ENCODE measurements at regions not wholly inside any gene's neighbourhood (a gene's known extent, or its start where the extent isn't known, plus 50 kb on each side); places are given as distances from the start of the nearest gene placed in this dataset.

- DNase-seq (ENCODE audit: extremely low read depth, low read depth): no peak
- TF ChIP-seq, protein P1, sequence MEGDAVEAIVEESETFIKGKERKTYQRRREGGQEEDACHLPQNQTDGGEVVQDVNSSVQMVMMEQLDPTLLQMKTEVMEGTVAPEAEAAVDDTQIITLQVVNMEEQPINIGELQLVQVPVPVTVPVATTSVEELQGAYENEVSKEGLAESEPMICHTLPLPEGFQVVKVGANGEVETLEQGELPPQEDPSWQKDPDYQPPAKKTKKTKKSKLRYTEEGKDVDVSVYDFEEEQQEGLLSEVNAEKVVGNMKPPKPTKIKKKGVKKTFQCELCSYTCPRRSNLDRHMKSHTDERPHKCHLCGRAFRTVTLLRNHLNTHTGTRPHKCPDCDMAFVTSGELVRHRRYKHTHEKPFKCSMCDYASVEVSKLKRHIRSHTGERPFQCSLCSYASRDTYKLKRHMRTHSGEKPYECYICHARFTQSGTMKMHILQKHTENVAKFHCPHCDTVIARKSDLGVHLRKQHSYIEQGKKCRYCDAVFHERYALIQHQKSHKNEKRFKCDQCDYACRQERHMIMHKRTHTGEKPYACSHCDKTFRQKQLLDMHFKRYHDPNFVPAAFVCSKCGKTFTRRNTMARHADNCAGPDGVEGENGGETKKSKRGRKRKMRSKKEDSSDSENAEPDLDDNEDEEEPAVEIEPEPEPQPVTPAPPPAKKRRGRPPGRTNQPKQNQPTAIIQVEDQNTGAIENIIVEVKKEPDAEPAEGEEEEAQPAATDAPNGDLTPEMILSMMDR (IDR thresholded peaks at IDR 0.05; ENCODE audit: low read depth, low read length, missing control alignments): no peak
- H3K4me3 ChIP-seq (replicated peaks; ENCODE audit: low read depth, low read length): no peak overlapping the region
Measured at GRCh38 chr18:72410399-72410798, 133.7 kb downstream of the CBLN2 start.

DNA sequence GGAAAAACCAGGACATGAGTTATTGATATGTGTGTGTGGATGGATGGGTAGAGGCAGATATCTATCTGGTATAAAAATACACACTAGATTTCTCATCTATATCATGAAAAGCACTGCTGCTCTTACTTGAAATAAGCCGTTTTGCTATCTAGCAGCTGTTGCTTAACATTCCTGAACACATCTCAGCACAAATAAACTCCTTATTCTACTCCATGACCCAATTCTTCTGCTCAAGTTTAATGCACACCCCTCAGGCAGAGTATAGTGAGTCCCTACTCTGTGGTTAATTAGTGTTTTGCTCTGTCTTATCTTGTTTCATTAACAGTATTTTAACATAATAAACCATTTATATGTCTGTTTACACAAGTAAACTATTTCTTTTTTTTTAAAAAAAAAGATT lies 134.2 kb downstream of the CBLN2 start:
- no peak overlapping the region for H3K4me3 ChIP-seq (replicated peaks; ENCODE audit: low read depth, low read length)
- TF ChIP-seq, protein P1 (IDR thresholded peaks at IDR 0.05; ENCODE audit: low read depth, low read length, missing control alignments): no peak

GRCh38 chr18:72407048-72407447 lies 137.1 kb downstream of the CBLN2 start:
- no peak for DNase-seq (ENCODE audit: extremely low read depth, low read depth)
- TF ChIP-seq, protein P1 (IDR thresholded peaks at IDR 0.05; ENCODE audit: low read depth, low read length, missing control alignments): no peak
- H3K4me3 ChIP-seq (replicated peaks; ENCODE audit: low read depth, low read length): no peak overlapping the region

More for the DNA sequence above, 134.2 kb downstream of the CBLN2 start:
- DNase-seq (ENCODE audit: extremely low read depth, low read depth): no peak

GRCh38 chr18:72391951-72392350 lies 152.2 kb downstream of the CBLN2 start:
- H3K4me3 ChIP-seq (replicated peaks; ENCODE audit: low read depth, low read length): no peak overlapping the region
- TF ChIP-seq, protein P1 (IDR thresholded peaks at IDR 0.05; ENCODE audit: low read depth, low read length, missing control alignments): no peak
- no peak for DNase-seq (ENCODE audit: extremely low read depth, low read depth)

GRCh38 chr18:72391427-72391826 lies 152.7 kb downstream of the CBLN2 start:
- DNase-seq (ENCODE audit: extremely low read depth, low read depth): no peak
- H3K4me3 ChIP-seq (replicated peaks; ENCODE audit: low read depth, low read length): no peak overlapping the region
- TF ChIP-seq, protein P1 (IDR thresholded peaks at IDR 0.05; ENCODE audit: low read depth, low read length, missing control alignments): no peak

DNA sequence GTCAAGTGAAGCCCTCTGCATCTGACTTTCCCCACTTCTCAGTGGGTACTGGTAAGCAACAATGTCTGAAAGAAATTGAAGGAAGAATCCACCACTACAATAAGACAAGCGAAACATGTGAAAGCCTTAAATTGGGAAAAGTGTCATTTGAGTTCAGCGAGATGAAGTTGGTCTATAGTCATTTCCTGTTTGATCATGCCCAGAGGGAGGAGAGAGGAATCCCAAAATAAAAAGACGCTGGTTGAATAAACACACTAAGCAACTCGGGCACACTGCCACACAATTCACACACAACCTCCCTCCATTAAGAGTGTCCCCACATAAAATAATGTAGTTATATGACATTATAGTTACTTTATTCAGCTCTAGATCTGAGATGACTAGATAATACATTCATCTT lies 166.1 kb downstream of the CBLN2 start:
- no peak overlapping the region for H3K4me3 ChIP-seq (replicated peaks; ENCODE audit: low read depth, low read length)
- no peak for DNase-seq (ENCODE audit: extremely low read depth, low read depth)
- TF ChIP-seq, protein P1 (IDR thresholded peaks at IDR 0.05; ENCODE audit: low read depth, low read length, missing control alignments): no peak

DNA sequence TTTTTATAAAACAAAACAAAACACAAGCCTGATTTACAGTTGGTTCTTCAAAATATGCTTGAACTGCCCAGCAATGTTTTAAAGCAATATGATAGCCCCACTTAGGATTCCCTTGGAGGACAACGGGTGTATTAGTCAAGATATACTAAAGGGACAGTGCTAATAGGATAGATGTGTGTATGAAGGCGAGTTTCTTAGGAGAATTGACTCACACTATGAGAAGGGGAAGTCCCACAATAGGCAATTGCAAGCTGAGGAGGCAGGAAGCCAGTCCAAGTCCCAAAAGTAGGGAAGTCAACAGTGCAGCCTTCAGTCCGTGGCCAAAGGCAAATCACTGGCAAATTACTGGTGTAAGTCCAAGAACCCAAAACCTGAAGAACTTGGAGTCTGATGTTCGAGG lies 167.9 kb downstream of the CBLN2 start:
- H3K4me3 ChIP-seq (replicated peaks; ENCODE audit: low read depth, low read length): no peak overlapping the region
- TF ChIP-seq, protein P1 (IDR thresholded peaks at IDR 0.05; ENCODE audit: low read depth, low read length, missing control alignments): no peak
- no peak for DNase-seq (ENCODE audit: extremely low read depth, low read depth)
